Esophagus squamous epithelium (tissue), 5 donors: ENCODE measurements at regions not wholly inside any gene's neighbourhood (a gene's known extent, or its start where the extent isn't known, plus 50 kb on each side); places are given as distances from the start of the nearest gene placed in this dataset.

Source experiments
- DNase-seq: peaks from one replicate; lab custom pipeline; 2025; lab: John Stamatoyannopoulos, UW
- H3K27ac ChIP-seq, 4 donors: fragments of 200-600 bp; sonication (generic); one replicate each; pipeline ENCODE4 v1.5.1; 2016 to 2019; ENCODE audit warnings: mild to moderate bottlenecking in 1 of 4
- H3K27me3 ChIP-seq, 4 donors: fragments of 200-600 bp; sonication (generic); 1 replicate in 3 of 4; 2 replicates in 1 of 4; pipeline versions ENCODE4 v1.5.1 to v1.6.0; 2017 to 2021; ENCODE audit warnings: antibody characterized with exemption in 1 of 4
- H3K36me3 ChIP-seq, 3 donors: fragments of 200-600 bp; sonication (generic); one replicate each; pipeline ENCODE4 v1.5.1; 2016 to 2019
- H3K4me1 ChIP-seq, 3 donors: fragments of 200-600 bp; sonication (generic); one replicate each; pipeline ENCODE4 v1.5.1; 2017 to 2019
- H3K4me3 ChIP-seq, 4 donors: fragments of 200-600 bp; sonication (generic); 1 replicate in 3 of 4; 2 replicates in 1 of 4; pipeline ENCODE4 v1.5.1; 2016 to 2019; ENCODE audit warnings: mild to moderate bottlenecking in 2 of 4, moderate library complexity in 1 of 4
- H3K9me3 ChIP-seq, 3 donors: fragments of 200-600 bp; sonication (generic); one replicate each; pipeline ENCODE4 v1.5.1; 2016 to 2019
- POLR2A ChIP-seq, 4 donors: fragments of 450-650 bp; IDR thresholded peaks; one replicate each; pipeline ENCODE4 v1.6.1; 2017; ENCODE audit warnings: antibody characterized with exemption in 4 of 4, mild to moderate bottlenecking in 4 of 4, moderate library complexity in 3 of 4
- WGBS, 2 donors: methylation state at CpG; one replicate each; pipeline ENCODE4 v1.1.5; 2018; 5-methylcytosine and 5-hydroxymethylcytosine counted together
- intact Hi-C: fragments of 100-400 bp; cut with DNase I; formaldehyde crosslinking; loops from one replicate; pipeline ENCODE4 v1.15.0; 2022
- TF ChIP-seq, protein P1 (sequence below), 6 experiments: fragments of 450-650 bp in 4 of 6; fragments of 200-600 bp in 2 of 6; sonication (generic) in 2 of 6; IDR thresholded peaks; one replicate each; pipeline ENCODE4 v1.5.1; 2016 to 2019; ENCODE audit warnings: antibody characterized with exemption in 6 of 6, mild to moderate bottlenecking in 4 of 6, moderate library complexity in 4 of 6
- donor health status: DM: yes; HTN: yes; CAD: no.

DNA sequence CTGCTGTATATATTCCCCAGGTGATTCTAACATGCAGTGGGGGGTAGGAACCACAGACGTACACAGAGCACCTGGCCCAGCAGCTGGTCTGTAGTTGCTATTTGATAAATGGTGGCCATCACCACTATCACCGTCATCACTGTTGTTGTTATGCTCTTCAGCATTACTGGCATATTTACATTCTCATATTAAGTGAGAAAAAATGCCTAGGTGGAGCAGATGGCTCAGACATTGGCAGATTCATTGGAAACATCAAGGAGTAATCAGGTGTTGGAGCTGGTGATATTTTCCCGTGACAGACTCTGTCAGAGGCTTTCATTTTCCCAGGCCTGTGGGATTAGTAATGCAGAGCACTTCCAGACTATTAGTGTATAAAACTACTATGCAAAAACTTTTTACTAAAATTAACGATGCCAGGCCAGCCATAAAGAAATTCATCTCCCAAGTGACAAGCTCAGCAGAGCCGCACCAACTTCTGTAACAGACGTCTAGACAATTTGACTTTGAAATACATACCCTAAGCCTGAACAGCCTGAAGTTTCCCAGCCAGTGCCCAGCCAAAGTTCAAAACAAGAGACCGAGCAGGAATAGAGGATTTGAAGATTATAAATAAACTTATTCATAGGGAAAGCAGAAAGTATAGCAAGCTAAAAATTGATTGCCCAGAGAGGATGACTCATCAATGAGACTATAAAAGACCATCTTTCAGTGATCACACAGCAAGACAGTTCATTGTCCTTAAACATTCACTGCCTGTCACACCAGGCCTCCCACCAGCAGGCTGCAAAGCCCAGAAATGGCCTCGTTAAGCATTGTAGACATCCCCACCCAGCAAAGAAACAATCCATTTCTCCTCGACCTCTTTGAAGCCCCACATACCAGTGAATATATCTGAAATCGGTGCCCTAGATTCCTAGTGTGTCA, 247.4 kb upstream of the CHAC2 start:
- no peak overlapping the region for H3K27ac ChIP-seq
- intact Hi-C loops: no loop called here
- no peaks in the 10 kb centered on the region for H3K9me3 ChIP-seq
- TF ChIP-seq, protein P1, sequence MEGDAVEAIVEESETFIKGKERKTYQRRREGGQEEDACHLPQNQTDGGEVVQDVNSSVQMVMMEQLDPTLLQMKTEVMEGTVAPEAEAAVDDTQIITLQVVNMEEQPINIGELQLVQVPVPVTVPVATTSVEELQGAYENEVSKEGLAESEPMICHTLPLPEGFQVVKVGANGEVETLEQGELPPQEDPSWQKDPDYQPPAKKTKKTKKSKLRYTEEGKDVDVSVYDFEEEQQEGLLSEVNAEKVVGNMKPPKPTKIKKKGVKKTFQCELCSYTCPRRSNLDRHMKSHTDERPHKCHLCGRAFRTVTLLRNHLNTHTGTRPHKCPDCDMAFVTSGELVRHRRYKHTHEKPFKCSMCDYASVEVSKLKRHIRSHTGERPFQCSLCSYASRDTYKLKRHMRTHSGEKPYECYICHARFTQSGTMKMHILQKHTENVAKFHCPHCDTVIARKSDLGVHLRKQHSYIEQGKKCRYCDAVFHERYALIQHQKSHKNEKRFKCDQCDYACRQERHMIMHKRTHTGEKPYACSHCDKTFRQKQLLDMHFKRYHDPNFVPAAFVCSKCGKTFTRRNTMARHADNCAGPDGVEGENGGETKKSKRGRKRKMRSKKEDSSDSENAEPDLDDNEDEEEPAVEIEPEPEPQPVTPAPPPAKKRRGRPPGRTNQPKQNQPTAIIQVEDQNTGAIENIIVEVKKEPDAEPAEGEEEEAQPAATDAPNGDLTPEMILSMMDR (IDR thresholded peaks at IDR 0.05): no peak
- no peak for TF ChIP-seq POLR2A (IDR thresholded peaks at IDR 0.05)
- no peak for DNase-seq
- H3K4me1 ChIP-seq: peaks cover 0 to 5% (median 0%) of the 10 kb centered on the region in 3 donors
- H3K4me3 ChIP-seq: no peak overlapping the region
- H3K36me3 ChIP-seq: no peaks in the 10 kb centered on the region
- 44 to 51% methylated on average over 6 to 9 of the region's 10 CpGs for WGBS, 2 donors
- no peaks in the 10 kb centered on the region for H3K27me3 ChIP-seq

DNA sequence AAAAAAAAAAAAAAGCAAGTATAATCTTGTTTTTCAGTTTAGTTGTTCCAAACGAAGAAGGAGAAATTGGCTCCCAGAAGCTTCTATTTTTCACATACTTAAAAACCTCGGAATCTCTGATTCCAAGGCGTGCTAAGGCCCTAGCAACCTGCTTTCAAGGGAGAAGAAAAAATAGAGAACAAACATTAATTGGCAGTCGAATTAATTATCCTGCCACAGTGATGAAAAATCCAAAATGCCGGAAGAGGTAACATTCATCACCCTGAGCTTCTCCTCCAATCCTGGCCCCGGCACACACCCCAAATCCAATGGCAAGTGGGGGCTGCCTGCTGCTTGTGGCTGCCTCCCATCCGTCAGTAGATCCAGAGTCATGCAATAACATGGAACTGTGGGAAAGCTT, 250.2 kb upstream of the CHAC2 start:
- Histone ChIP-seq H3K4me3 (no peak overlapping the region), H3K9me3 (no peaks in the 10 kb centered on the region), H3K27me3 (no peaks in the 10 kb centered on the region), H3K27ac (no peak overlapping the region), H3K36me3 (no peaks in the 10 kb centered on the region), H3K4me1 (peaks cover 0 to 16% (median 0%) of the 10 kb centered on the region in 3 donors)
- no peak for TF ChIP-seq POLR2A (IDR thresholded peaks at IDR 0.05)
- TF ChIP-seq, protein P1 (IDR thresholded peaks at IDR 0.05): no peak
- intact Hi-C loops: no loop called here
- DNase-seq: no peak
- WGBS, 2 donors: 48 to 61% methylated on average over 7 of the region's 7 CpGs

DNA sequence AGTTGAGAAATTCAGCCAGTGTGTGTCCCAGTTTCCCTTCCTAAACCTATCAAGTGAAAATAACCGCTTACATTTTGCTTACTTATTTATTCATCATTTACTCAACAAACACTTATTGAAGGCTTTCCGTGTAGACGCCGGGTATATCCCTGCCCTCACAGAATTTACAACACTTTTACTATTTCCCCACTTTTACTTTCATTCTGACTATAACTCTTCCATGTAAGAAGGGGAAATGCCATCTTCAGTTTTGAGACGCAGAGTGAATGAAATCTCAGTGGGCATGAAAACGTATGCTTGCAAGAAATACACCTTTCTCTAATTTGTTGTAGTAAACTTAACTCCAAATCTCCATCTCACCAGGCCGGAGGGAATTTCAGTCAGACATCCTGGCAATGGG, 251.0 kb upstream of the CHAC2 start:
- Histone ChIP-seq H3K27me3 (no peaks in the 10 kb centered on the region), H3K9me3 (no peaks in the 10 kb centered on the region), H3K36me3 (no peaks in the 10 kb centered on the region), H3K4me3 (no peak overlapping the region), H3K27ac (no peak overlapping the region), H3K4me1 (peaks cover 0 to 22% (median 0%) of the 10 kb centered on the region in 3 donors)
- no peak for DNase-seq
- no peak for TF ChIP-seq POLR2A (IDR thresholded peaks at IDR 0.05)
- TF ChIP-seq, protein P1 (IDR thresholded peaks at IDR 0.05): no peak
- WGBS, 2 donors: 83 to 87% methylated on average over 7 of the region's 7 CpGs
- intact Hi-C loops: no loop called here

GRCh38 chr2:53515435-53516332, 251.9 kb upstream of the CHAC2 start:
- TF ChIP-seq POLR2A (IDR thresholded peaks at IDR 0.05): no peak
- TF ChIP-seq, protein P1 (IDR thresholded peaks at IDR 0.05): no peak
- Histone ChIP-seq H3K27ac (no peak overlapping the region), H3K9me3 (no peaks in the 10 kb centered on the region), H3K4me1 (peaks cover 0 to 32% (median 4%) of the 10 kb centered on the region in 3 donors), H3K4me3 (no peak overlapping the region), H3K27me3 (no peaks in the 10 kb centered on the region), H3K36me3 (no peaks in the 10 kb centered on the region)
- no peak for DNase-seq
- WGBS, 2 donors: 74 to 83% methylated on average over 6 of the region's 6 CpGs
- intact Hi-C loops: no loop called here
